ENCODE measurements at regions not wholly inside any gene's neighbourhood (a gene's known extent, or its start where the extent isn't known, plus 50 kb on each side); places are given as distances from the start of the nearest gene placed in this dataset.

- H3K27ac ChIP-seq (ENCODE audit: control insufficient read depth, insufficient read depth, low read length), result no peak overlapping the region
- H3K4me3 ChIP-seq (ENCODE audit: control insufficient read depth in 2 of 3, extremely low read depth in 1 of 3, insufficient read depth in 2 of 3, low read depth in 1 of 3, low read length in 3 of 3), result no peak overlapping the region
- no peaks in the 10 kb centered on the region for H3K36me3 ChIP-seq (ENCODE audit: control insufficient read depth in 2 of 2, extremely low read depth in 1 of 2, insufficient read depth in 2 of 2, low read length in 2 of 2)
- no peaks in the 10 kb centered on the region for H3K4me1 ChIP-seq (ENCODE audit: control insufficient read depth, extremely low read depth, insufficient read depth, low read length)
- no peaks in the 10 kb centered on the region for H3K79me2 ChIP-seq (ENCODE audit: control insufficient read depth, insufficient read depth, low read length)
- TF ChIP-seq EZH2 (IDR thresholded peaks at IDR 0.05; ENCODE audit: low read length) (no peak), CTCF (optimal IDR thresholded peaks at IDR 0.05 in 1 of 3, IDR thresholded peaks at IDR 0.05 in 1 of 3, conservative IDR thresholded peaks at IDR 0.05 in 1 of 3; ENCODE audit: extremely low read depth in 1 of 3, insufficient read depth in 2 of 3, low read length in 3 of 3) (no peak)
- no peak overlapping the region for H2AFZ ChIP-seq (ENCODE audit: control insufficient read depth, low read length)
- dilution Hi-C loops (cut with MboI; ENCODE audit: extremely low pct_ligation_motif_present, low sequenced_read_pairs), result no loop called here
- no peaks in the 10 kb centered on the region for H3K9me3 ChIP-seq (ENCODE audit: control insufficient read depth, low read depth, low read length)
- H4K20me1 ChIP-seq (ENCODE audit: control insufficient read depth, extremely low read depth, insufficient read depth, low read length), result no peaks in the 10 kb centered on the region
- no peaks in the 10 kb centered on the region for H3K9me1 ChIP-seq (ENCODE audit: control insufficient read depth, extremely low read depth, insufficient read depth, low read length)
- FAIRE-seq, result no peak
- H3K27me3 ChIP-seq (ENCODE audit: control insufficient read depth, extremely low read depth, insufficient read depth, low read length), result no peaks in the 10 kb centered on the region
- no peak for DNase-seq (ENCODE audit: low read depth, low spot score)
- H3K4me2 ChIP-seq (ENCODE audit: control insufficient read depth, extremely low read depth, insufficient read depth, low read depth, low read length), result no peak overlapping the region
- H3K9ac ChIP-seq (ENCODE audit: control insufficient read depth, extremely low read depth, insufficient read depth, low read length), result no peak overlapping the region
Measured at GRCh38 chr4:12186526-12186925, 757.8 kb upstream of the HS3ST1 start.

DNA sequence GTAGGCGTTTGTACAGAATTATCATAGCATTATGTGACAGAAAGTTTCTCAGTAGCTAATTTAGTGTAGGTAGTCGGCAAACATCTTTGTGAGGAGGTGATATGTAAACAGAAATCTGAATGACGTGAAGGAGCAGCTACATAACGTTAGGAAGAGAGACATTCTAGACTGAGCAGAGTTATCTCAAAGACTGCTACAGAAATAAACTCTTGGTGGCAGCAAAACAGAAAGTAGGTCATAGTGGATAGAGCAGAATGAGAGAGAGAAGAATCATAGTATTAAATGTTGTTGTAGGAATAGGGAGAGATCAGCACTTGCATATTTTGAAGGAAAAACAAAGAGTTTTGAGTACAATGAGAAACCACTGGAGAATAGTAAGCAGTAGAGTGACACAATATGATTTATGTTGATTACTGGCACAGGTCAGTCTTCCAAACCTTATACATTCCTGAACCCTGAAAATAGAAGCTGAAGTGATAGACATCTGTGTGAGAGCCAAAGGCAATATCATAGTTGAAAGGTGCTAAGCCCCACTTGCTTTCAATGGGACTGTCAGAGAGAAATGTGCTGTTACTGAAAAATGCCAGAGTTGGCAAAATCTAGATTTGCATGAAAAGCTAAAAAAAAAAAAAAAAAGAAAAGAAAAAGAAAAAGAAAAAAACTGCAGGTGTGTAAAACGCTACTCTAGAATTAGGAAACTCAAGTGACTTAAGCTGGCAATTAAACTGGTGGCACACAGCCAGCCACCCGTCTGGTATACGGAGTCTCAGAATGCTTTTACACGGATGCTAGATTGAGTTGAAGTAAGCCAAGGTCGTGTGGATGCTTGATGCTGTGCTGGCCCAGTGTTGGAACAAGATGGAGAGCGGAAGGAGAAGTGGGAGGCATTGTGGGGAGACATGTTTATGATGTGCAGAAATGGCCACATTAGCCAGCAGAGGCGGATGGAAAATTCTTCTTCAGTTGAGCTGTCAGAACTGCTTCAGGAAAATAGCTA is 750.2 kb upstream of the HS3ST1 start:
- FAIRE-seq, result no peak
- no peaks in the 10 kb centered on the region for H3K27me3 ChIP-seq (ENCODE audit: control insufficient read depth, extremely low read depth, insufficient read depth, low read length)
- dilution Hi-C loops (cut with MboI; ENCODE audit: extremely low pct_ligation_motif_present, low sequenced_read_pairs), result no loop called here
- H3K4me2 ChIP-seq (ENCODE audit: control insufficient read depth, extremely low read depth, insufficient read depth, low read depth, low read length), result no peak overlapping the region
- H3K9me3 ChIP-seq (ENCODE audit: control insufficient read depth, low read depth, low read length), result no peaks in the 10 kb centered on the region
- no peaks in the 10 kb centered on the region for H4K20me1 ChIP-seq (ENCODE audit: control insufficient read depth, extremely low read depth, insufficient read depth, low read length)
- no peak overlapping the region for H3K27ac ChIP-seq (ENCODE audit: control insufficient read depth, insufficient read depth, low read length)
- no peaks in the 10 kb centered on the region for H3K4me1 ChIP-seq (ENCODE audit: control insufficient read depth, extremely low read depth, insufficient read depth, low read length)
- no peaks in the 10 kb centered on the region for H3K79me2 ChIP-seq (ENCODE audit: control insufficient read depth, insufficient read depth, low read length)
- no peaks in the 10 kb centered on the region for H3K36me3 ChIP-seq (ENCODE audit: control insufficient read depth in 2 of 2, extremely low read depth in 1 of 2, insufficient read depth in 2 of 2, low read length in 2 of 2)
- no peaks in the 10 kb centered on the region for H3K9me1 ChIP-seq (ENCODE audit: control insufficient read depth, extremely low read depth, insufficient read depth, low read length)
- H3K9ac ChIP-seq (ENCODE audit: control insufficient read depth, extremely low read depth, insufficient read depth, low read length), result no peak overlapping the region
- TF ChIP-seq CTCF (optimal IDR thresholded peaks at IDR 0.05 in 1 of 3, IDR thresholded peaks at IDR 0.05 in 1 of 3, conservative IDR thresholded peaks at IDR 0.05 in 1 of 3; ENCODE audit: extremely low read depth in 1 of 3, insufficient read depth in 2 of 3, low read length in 3 of 3), result no peak
- no peak for TF ChIP-seq EZH2 (IDR thresholded peaks at IDR 0.05; ENCODE audit: low read length)
- H3K4me3 ChIP-seq (ENCODE audit: control insufficient read depth in 2 of 3, extremely low read depth in 1 of 3, insufficient read depth in 2 of 3, low read depth in 1 of 3, low read length in 3 of 3), result no peak overlapping the region
- no peak overlapping the region for H2AFZ ChIP-seq (ENCODE audit: control insufficient read depth, low read length)
- no peak for DNase-seq (ENCODE audit: low read depth, low spot score)

Measured in keratinocyte (primary cell).